Amniotic epithelial cell (primary cell): ENCODE measurements at regions not wholly inside any gene's neighbourhood (a gene's known extent, or its start where the extent isn't known, plus 50 kb on each side); places are given as distances from the start of the nearest gene placed in this dataset.
"Not testable (repeated sequence)": the region's sequence is repeated elsewhere in the genome, so short reads cannot be mapped to it uniquely, and the experiment has no call there.

Source experiments
- DNase-seq: peaks from one replicate; pipeline ENCODE4 v3.0.0-alpha.2; 2010; ENCODE audit warnings: low read depth

DNA sequence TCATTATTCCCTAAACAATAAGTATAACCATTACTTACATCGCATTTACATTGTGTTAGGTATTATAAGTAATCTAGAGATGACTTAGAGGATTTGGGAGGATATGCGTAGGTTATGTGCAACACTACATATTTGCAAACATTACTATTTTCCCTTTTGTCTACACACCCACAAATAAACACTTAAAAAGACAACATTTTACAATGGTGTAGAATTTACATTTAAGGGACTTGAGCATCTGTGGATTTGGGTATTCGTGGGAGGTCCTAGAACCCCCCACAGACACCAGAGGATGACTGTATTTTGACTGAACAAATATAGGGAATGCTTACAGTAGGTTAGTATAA lies 220.2 kb upstream of the MYO3A start:
- no peak for DNase-seq

DNA sequence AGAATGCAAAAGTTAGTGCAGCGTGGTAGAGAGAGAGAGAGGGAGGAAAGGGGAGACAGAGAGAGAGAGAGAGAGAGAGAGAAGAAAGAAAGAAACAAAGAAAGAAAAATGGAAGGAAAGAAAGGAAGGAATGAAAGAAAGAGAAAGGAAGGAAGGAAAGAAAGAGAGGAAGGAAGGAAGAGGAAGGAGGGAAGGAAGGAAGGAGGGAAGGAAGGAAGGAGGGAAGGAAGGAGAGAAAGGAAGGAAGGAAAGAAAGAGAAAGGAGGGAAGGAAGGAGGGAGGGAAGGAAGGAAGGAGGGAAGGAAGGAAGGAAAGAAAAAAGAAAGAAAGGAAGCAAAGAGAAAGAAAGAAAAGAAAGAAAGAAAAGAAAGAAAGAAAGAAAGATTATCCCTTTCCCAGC lies 209.8 kb upstream of the MYO3A start:
- DNase-seq, result no peak

DNA sequence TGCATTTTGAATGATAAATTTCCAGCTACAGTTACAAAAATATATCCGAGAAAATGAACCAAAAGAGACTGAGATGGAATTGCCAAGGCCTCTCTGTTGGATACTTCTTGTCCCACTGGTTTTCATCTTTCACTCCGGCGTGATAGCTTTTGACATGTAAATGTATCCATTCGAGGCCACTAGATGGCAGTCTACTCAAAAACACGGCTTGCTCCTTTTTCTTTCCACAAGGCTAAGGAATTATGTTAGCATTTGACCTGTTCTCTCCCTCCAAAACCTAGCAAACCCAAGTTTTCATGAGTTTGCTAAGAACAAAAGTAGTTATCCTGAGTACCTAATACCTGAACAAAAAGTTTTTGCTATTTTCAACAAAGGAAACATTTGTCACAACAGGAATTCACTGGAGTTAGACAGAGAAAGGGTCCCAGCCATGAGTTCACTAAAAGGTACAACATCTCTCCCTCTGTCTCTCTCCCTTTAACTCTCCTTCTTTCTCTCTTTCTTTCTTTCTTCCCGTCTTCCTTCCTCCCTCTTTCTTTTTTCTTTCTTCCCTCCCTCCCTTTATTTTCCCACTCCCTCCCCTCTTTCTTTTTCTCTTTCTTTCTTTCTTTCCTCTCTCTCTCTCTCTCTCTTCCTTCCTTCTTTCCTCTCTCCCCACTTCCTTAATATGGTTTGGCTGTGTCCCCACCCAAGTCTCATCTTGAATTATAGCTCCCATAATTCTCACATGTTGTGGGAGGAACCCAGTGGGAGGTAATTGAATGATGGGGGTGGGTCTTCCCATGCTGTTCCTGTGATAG lies 207.9 kb upstream of the MYO3A start:
- peak; percentile 66 for DNase-seq

DNA sequence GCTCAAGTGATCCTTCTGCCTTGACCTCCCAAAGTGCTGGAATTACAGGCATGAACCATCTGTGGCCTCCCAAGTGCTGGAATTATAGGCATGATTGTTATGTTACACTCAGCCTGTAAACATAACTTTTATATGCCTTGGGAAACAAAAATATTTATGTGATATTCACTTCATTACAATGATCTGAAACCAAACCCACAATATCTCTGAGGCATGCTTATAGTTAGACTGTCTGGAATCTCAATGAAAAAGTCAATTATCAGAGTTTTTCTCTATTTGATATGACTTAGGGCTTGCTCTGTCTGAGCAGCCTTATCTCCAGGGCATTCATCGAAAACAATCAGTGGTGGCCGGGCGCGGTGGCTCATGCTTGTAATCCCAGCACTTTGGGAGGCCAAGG lies 195.3 kb upstream of the MYO3A start:
- no peak for DNase-seq

DNA sequence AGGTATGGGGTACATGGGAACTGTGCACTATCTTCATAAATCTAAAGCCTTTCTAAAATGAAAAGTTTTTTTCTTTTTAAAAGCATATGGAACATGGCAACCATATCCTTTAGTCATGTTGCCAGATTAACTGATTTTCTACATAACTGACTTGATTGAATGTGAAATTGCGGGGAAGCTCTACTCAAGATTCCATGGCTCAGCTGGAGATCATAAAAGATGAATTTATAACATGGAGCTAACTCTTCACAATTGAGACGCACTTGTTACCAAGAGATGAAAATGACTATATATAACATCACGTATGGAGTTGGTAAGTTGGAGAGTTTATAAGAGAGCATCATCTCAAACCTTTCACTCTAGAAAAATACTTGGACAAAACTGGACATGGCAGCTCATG lies 190.2 kb upstream of the MYO3A start:
- DNase-seq, result no peak

DNA sequence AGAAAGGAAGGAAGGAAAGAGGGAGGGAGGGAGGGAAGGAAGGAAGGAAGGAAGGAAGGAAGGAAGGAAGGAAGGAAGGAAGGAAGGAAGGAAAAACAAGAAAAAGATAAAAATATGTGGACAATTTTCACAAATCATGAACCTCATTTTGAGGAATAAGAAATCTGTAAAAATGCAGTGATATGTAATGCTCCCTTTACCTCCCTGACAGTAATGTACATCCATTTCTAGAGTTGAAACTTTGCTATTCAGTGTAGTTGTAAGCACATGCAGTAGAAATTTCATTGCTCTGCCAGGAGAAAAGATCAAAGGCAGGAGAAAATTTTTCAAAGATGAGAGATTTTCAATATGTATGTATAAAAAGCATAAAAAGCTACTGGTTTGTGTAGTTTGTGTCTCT lies 189.5 kb upstream of the MYO3A start:
- DNase-seq, result no peak

DNA sequence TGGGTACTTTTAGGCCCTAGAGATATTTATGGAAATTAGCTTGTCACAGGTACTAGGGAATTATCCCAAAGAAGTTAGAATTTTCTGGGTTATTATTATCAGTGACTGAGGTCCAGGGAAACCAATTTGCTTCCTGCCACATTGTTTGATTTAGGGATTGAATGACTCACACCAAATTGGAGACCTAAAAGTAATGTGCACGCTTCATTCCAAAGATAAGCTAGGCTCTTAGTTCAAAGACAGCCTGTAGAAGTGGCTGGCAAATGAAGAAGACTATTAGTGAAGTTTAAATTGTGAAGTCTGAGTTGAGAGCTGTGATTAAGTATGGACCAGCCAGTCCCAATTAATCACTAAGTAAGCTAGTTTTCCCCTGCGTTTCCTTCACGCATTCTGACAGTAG lies 188.1 kb upstream of the MYO3A start:
- DNase-seq, result no peak

DNA sequence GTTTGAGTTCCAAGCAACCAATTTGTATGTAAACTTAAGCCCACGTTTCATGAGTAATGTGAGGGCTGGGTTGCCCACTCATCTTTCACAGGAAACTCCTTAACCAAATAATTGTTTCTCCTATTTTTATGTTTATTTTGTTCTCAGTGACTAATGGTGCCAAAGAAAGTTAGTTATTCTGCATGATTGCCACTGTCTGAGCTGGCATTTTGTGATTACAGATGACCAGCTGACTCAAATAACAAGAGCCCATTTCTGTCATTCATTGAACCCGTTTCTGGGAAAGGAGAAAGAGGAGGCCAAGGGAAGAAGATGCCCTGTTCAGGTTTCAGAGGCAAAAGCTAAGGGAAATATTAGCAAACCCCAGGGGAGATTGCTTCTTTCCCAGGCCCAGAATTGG lies 186.9 kb upstream of the MYO3A start:
- DNase-seq, result no peak

DNA sequence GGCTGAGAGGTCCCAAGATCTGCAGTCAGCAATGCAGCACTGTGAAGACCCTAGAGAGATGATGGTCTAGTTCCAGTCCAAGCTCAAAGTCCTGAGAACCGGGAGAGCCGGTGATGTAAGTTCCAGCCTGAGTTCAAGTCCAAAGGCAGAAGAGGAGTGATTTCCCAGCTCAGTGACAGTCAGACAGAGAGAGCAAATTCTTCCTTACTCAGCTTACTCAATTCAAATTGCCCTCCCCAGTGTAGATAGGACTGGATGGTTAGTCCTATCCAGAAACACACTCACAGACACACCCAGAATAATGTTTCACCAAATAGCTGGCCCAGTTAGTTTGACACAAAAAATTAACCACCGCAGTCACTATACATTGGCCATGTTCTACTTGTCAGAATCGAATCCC lies 185.5 kb upstream of the MYO3A start:
- no peak for DNase-seq

DNA sequence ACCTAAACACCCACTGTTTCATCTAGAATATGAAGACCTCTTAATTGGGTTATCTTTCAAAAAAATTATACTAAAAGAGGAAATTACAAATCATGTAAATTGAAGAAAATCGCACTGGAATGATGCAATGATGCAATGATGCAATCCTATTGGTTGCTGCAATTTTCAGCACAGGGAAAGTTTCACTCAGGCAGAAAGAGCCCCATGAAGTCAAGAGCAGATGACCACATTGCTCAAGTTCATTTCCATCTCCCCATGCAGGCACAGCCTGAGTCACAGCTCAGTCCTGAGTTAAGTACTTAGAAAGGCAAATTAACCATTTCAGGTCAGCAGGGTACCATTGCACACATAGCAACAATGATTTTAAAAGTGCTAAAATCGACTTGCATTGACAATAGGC lies 180.3 kb upstream of the MYO3A start:
- peak; percentile 85 for DNase-seq

DNA sequence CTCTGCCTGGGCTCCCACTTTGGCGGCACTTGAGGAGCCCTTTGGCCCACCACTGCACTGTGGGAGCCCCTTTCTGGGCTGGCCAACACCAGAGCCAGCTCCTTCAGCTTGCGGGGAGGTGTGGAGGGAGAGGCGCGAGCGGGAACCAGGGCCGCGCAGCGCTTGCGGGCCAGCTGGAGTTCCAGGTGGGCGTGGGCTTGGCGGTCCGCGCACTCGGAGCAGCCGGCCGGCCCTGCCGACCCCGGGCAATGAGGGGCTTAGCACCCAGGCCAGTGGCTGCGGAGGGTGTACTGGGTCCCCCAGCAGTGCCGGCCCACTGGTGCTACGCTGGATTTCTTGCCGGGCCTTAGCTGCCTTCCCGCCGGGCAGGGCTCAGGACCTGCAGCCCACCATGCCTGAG lies 178.2 kb upstream of the MYO3A start:
- not testable (repeated sequence) for DNase-seq

DNA sequence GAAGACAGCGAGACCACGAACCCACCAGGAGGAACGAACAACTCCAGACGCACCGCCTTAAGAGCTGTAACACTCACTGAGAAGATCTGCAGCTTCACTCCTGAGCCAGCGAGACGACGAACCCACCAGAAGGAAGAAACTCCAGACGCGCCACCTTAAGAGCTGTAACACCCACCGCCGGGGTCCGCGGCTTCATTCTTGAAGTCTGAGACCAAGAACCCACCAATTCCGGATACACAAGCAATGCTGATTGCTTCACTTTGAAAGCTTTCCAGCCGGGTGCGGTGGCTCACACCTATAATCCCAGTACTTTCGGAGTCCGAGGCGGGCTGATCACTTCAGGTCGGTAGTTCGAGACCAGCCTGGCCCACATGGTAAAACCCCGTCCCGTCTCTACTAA lies 177.2 kb upstream of the MYO3A start:
- no peak for DNase-seq

DNA sequence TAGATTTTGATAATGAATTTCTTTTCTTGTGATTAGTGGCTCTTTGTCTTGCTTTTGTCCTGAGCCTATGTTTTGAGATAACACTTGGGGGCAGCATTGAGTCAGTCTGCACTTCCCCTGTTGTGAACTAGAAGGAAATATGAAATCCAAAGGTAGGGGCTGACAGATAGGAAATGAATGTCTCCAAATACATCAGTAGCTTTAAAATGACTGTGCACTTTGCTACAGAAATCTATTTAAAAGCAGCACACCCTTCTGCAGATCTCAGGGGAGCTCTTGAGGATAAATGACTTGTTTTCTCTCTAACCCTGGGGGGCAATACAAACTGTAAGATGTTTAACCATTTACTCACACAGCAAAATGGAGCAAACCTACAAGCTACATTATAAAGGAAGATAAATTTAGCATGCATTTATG lies 176.0 kb upstream of the MYO3A start:
- DNase-seq, result peak; percentile 61

DNA sequence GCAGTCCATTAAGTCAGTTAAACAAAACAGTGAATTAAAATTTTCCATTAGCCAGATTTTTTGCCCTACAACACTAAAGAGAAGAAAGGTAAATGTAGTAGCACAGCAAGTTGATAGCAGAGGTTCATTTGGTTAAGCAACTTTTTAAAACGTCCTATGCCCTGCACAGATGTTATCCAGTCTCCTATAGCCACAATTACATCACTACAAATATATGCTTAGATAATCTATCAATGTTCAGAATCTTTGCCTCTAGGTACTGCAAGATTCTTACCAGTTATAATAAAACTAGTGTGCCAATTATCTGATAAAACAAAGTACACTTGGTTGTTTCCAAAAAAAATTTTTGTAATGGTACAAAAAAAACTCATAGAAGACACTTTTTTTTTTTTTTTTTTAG lies 175.5 kb upstream of the MYO3A start:
- peak; percentile 19 for DNase-seq

DNA sequence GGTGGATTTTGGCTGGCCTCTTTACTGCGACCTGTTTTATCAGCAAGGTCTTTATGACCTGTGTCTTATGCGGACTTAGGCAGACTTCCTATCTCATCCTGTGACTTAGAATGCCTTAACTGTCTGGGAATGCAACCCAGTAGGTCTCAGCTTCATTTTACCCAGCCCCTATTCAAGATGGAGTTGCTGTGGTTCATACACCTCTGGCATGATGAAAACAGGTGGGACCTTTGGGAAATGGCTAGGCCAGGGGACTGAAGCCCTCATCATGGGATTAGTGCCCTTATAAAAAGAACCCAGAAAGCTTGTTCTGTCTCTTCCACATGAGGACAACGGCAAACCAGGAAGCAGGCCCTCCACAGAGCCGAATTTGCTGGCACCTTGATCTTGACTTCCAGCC lies 172.1 kb upstream of the MYO3A start:
- no peak for DNase-seq

DNA sequence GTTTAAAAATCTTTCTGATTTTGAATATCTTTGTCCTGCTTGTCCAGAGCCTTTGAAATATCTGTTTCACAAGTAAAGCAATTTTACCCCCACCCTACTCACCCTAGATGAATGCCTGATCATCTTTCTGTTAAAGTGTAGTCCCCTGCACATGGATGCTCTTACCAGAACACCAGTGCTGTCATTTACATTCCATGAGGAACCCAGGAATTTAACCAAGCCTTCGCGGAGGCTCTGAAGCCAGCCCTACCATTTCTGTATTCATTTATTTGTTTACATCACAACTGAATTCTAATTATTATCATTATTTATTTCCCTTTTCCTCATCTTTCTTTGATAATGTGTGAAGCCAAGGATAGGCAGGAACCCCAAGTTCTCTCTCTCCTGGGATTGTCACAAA lies 167.8 kb upstream of the MYO3A start:
- DNase-seq, result no peak

DNA sequence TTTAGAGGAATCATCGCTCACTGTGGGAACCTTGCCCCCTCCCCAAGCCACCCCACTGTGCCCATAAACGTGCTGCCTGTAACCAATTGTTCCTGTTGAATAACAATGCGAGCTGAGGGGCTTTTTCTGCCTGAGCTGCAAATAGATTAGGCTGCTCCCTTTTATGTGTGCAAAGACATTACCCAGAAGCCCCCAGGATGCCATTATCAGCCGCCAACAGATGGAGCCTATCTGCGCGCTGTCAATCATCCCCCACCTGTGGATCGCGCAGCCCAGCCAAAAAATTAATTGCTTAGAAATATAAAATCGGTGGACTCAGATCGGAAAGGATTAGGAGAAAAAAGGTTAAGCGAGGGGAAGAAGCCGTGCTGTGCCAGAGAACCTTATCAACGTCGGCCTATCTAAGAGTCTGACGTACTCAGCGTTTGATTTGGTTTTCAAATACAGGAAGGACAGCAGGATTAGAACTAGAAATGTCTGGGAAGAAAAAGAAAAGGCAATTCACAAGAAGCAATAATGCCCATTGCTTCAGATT lies 167.3 kb upstream of the MYO3A start:
- peak; percentile 14 for DNase-seq

DNA sequence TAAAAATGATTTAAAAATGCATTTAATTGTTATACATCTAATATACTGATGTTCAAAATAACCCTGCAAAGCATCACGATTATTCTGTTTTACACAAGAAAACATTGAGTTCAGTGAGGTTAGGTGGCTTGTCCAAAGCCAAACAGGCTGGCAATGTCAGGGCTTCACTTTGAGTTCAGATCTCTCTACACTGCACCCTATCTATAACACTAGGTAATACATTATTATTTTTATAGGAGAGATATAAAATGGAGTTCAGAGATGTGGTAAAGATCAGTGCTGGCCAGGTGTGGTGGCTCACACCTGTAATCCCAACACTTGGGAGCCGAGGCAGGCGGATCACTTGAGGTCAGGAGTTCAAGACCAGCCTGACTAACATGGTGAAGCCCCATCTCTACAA lies 165.9 kb upstream of the MYO3A start:
- no peak for DNase-seq

DNA sequence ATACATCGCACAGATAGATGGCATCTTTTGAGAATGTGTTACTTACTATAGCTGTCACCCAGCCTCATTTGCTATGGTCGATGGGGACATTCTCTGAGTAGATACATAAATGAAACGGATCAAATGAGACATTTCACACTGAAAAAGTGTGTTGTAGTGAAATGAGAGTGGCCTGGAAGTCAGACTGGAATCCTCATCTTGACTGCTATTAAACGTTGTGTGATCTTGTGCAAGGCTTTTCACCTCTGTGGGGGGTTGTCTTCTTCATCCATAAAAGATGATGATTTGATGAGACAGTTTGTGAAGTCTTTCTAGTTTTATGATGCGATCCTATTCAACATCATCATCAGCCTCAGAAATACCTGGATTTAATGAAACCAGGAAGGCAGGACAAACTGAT lies 155.4 kb upstream of the MYO3A start:
- DNase-seq, result no peak

DNA sequence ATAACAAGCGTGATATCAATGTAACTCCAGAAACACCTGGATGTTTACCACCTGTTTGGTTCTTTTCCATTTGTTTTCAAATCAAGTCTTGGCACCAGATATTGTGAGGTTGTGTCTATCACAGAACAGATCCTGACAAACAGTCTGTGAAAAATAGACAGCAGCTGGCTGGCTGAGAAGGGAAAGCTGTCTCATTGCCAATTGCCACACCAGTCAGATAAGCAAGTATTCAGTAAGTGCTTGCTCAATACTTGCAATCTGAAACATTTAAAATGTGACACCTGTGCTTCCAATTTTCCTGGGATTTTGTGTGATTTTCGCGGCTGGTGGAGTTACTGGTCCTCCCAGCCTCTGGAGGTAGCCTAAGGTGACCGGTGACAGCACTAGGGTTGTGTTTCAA lies 147.9 kb upstream of the MYO3A start:
- DNase-seq, result peak; percentile 21

DNA sequence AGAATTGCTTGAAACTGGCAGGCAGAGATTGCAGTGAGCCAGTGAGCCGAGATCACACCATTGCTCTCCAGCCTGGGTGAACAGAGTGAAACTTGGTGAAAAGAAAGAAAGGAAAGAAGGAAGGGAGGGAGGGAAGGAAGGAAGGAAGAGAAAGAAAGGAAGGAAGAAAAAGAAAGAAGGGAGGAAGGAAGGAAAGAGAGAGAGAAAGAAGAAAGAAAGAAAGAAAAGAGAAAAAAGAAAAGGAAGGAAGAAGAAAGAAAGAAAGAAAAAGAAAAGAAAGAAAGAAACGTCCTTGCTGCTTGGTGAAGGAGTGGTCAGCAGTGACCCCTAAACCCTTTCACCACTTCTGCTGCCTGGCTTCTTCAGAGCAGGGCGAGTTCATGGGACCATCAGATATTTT lies 147.1 kb upstream of the MYO3A start:
- DNase-seq, result no peak

DNA sequence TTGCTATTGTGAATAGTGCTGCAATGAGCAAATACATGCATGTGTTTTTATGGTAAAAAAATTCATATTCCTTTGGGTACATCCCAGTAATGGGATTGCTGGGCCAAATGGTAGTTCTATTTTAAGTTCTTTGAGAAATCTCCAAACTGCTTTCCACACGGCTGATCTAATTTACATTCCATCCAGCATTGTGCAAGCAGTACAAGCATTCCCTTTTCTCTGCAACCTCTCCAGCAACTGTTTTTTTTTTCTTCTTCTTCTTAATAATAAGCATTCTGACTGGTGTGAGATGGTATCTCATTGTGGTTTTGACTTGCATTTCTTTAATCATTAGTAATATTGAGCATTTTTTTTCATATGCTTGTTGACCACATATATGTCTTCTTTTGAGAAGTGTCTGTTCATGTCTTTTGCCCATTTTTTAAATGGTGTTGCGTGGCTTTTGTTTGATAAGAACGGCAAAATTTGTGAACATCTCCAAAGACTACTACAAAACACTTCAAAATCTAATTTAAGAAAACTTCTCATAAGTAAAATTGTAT lies 136.1 kb upstream of the MYO3A start:
- peak; percentile 81 for DNase-seq

DNA sequence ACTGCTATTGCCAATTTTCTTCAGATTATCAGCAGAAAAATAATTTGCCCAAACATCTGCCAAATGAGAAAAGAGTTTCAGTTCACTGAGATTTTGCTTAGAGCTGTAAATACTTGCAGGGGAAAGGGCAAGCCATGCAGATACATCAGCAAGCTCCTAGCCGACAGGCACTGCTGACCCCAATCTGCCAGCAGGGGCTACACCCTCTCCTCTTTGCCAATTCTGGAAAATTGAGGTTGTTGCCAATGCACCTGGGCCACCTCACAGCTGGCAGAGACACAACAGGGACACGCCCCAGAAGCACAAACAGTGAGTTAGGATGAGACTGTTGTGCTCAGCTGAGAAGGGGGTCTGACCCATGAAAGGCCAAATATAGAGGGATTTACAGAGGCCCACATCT lies 129.5 kb upstream of the MYO3A start:
- DNase-seq, result no peak

DNA sequence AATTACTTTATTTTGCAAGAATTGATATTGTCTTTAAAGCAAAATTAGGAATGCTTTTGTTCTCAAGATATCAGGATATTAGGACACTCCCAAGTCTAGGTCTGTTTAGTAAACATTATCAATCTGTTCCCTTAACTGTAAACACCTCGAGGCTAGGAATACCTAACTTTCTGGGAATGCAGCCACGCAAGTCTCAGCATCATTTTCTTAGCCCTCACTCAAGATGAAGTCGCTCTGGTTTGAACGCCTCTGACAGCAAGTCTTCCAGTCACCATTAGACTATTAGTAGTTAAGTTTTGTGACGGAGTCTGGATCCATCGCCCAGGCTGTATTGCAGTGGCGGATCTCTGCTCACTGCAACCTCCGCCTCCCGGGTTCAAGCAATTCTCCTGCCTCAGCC lies 128.0 kb upstream of the MYO3A start:
- no peak for DNase-seq
